COLO829 (cell line): ENCODE measurements at regions not wholly inside any gene's neighbourhood (a gene's known extent, or its start where the extent isn't known, plus 50 kb on each side); places are given as distances from the start of the nearest gene placed in this dataset.

Experiments used
- DNase-seq: peaks from one replicate; pipeline ENCODE4 v3.0.0; 2012; ENCODE audit warnings: low spot score

DNA sequence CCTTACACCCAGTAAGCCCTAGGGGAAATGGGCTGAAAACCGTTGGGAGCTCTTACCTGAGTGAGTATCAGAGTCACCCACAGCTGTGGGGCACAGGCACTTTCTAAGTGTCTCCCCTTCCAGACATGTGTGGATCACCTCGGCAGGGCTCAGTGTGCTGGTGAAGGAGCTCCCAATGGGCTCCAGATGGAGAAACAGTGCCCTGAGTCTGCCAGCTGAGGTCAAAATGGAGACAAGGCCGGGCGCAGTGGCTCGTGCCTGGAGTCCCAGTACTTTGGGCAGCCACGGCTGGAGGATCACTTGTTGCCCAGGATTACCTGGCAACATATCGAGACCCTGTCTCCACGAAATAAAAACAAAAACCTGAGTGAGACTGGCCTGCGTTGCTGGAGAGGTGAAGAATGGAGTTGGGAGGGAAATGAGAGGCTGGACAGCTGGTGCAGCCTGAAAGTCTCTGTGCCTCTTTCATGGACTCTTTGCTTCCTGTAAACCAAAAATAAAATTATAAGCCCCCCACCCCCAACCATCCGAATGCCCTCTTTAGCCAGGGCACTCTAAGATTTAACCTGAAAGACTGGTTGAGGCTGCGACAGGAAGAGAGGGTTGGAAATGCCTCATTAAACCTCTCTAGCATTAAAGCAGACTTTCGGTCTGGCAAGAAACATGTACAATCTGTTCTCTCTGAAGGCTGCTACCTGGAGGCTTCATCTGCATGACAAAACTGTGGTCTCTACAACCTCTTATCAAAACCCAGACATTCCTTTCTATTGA, 111.8 kb downstream of the SNX19 start:
- no peak for DNase-seq

DNA sequence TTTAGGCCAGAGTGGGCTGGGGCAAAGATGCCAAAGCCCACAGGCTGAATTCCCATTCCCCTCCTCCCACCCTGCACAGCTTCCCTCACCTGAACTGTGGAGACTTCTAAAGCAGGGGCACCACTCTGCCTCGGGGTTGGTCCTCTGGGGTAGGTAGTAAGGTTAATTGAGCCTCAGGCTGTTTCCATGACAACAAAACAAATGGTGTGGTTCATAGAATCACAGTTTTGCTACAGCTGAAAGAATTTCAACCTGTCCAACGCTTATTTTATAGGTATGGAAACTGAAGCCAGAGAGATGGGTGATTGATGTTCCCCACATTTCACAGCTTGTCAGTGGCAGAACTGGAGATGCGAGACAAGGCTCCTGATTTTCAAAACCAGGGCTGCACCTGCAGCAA, 109.5 kb downstream of the SNX19 start:
- DNase-seq, result no peak

DNA sequence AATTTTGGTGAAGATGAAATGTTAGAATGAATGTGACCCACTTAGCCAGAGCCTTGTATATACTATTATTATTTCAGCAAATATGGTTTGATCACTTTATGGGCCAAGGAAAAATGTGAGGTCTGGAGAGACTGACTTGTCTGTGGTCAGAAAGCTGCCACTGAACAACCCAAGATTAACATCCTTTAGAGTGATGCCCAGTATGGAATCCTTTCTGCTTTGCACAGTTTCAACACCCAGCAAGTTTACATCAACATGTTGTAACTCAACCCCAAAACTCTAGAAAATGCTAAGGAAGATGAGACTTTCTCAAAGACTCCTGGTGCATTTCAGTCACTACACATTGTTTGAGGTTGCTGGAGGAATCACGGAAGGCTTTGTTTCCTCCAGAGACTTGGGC, 107.7 kb downstream of the SNX19 start:
- DNase-seq, result no peak

DNA sequence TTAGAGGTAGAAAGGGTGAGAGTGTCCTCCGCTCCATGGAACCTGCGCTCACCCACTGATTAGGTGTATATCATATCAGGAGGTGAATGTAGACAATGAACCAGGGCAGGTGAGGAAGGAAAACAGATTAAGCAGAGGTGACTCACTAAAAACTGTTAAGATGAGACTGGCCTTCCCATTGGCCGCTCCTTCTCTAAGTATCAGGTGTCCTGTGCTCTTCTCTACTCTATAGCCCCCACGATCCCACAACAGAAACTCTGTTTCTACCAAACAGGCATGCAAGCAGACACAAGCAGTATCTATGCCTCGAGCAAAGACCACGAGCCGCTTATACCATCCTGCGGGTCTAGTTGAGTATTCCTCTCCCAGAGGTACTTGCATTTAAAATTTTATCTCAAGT, 103.1 kb downstream of the SNX19 start:
- DNase-seq, result no peak

DNA sequence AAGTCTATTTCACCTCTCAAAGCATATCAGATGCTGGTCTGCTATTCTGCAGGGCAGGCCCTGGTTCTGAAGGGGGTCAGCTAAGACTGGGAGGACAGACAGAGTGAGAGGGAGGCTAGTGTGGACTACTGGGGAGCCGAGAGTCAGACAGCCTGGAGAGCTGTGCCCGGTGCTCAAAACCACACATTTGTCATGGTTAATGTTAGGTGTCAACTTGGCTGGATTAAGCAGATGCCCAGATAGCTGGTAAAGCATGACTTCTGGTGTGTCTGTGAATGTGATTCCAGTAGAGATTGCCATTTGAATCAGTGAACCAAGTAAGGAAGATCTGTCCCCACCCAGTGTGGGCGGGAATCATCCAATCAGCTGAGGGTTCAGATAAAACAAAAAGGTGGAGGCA, 102.6 kb downstream of the SNX19 start:
- DNase-seq, result no peak

DNA sequence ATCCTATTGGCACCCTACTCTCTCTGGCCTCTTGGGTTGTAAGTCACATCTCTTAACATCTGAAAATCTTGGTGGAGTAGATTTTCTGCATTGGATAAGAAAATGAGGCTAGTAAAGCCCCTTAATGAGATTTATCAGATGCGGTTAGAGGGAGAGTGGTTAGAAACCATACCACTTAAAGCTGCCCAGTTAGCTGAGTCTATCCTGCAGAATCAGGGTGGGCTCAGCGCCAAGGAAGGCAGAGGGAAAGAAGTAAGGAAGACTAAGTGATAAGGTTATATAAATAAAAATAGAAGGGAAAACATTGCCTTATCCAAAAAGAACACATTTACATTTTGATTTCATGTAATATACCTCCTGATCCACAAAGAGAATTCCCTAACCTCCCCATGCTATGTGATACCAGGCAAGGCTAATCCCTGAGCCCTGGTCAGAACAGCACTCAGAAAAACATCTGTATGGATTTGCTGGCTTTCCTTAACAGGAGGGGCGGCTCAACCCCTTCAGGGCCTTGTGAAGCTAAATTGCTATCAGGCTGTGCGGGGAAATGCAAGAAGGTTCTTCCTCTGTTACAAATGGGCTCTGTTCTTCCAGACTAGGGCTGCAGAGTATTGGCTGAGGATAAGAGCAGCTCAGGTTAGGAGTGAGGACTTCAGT, 101.7 kb downstream of the SNX19 start:
- no peak for DNase-seq

DNA sequence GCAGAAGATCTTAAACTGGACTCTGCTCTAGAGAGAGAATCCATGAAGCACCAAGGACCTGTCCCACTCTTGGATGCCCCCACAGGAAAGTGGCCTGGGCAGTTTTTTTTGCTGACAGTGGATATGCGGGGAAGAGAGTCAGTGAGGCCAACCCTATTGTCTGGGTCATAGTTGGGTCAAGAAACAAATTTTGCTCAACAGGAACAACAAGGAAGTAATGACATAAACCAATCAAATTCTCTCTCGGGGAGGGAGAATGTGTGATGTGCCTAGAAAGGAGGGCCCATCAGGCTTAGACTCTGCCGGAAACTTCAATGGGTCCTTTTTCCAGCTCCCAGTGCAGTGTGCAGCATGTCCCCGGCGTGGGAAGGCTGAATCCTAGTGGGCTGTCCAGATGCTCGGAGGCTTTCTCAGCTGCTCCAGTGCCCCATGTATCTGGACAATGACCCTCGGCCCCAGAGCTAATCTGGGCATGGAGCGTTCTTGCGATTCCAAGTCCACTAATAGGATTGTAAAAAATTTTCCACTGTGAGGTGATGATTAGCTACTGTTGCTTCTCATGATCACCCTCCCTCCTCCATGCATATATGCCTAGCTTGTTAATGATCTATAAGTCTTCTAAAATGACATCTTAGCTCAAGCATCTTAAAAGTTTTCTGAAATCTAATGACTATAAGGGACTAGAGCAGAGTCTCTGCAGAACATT, 101.0 kb downstream of the SNX19 start:
- no peak for DNase-seq

DNA sequence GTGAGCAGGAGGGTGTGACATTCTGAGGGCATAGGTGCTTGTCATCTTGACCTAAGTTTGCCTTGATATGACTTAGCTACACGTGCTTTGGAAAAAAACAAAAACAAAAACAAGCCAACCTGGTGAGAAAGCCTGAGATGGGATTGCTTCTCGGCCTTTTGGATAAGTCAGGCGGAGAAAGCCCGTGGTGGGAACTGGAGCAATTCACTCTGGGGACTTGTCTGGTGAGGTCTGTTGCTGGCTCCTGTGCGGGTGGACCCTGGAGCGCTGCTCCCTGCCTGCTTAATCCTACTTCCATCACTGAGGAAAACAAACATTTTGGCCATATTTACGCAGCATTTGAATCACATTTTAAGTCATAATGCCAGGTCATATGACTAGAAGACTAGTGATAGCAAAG, 100.3 kb downstream of the SNX19 start:
- no peak for DNase-seq

DNA sequence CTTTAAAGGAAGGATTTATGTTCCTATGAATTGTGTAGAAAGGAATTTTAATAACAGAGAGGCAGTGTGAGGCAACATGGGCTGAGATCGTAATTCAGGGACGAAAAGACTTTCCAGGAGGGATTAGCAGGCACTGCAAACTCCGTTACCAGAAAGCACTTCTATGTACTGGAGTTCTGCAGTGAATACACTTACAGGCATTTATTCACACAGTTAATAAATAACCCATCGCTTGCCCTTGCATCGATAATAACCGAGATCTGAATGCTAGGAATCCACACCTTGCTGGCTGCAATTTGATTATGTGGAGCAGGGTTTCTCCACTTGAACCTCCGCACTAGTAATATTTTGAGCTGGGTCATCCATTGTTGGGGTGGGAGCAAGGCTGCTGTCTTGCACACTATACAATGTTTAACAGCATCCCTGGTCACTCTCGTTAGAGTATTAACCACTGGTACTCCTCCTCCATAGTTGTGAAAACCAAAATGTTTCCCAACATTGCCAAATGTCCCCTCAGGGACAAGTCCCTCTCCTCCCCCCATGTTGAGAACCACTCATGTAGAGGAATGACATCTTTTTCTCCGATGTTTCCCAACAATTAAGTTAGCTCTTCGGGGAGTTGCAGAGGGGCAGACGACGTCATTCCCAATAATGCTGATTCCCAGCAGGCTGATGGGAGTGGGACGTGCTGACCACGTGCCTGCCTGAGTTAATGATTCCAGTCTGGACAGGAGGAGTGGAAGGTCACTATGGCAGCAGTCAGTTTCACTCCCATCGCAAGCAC, 99.5 kb downstream of the SNX19 start:
- no peak for DNase-seq

DNA sequence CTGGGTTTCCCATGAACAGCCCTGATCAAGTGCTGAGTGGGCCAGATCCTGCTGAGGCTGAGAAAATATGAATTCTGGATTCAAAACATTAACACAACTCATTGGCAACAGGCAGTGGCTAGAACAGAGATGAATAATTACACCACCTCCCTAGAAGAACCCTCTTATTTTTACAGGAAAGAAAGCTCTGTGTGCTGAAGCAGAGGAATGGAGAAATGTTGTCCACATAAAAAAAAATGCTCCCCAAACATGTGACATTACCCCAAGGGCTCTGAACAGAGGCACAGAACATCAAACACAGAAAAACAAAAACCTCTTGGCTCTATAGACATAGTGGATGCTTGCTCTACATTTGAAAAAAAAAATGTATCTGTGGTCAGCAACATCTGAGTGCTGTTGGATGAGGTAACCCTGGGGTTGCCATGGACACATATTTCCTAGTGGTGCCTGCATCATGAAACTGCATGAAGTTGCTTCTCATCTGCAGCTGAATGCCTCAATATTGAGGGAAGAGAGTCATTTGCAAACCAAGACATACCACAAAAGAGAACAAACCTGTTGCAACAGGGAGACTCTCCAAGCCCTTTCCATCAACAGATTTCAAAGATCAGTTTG, 98.8 kb downstream of the SNX19 start:
- DNase-seq, result no peak

DNA sequence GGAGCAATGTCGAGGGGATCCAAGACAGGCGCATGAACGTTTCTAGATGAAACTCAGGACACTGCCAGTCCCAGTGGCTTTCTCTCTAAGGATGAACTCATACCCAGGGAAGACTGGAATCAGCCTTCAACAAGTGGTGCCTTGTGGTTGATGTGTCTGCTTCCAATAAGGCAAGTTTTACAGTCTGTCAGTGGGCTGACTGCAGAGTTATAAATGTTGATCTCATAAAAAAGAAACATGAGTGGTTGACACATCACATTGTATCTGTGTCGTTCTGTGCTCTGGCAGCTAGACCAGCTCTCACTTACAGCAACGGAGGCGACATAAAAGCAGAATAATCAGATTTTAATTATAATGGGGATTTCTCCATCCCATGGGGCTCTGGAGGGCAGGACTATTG, 96.7 kb downstream of the SNX19 start:
- DNase-seq, result no peak
